ENCODE measurements at regions not wholly inside any gene's neighbourhood (a gene's known extent, or its start where the extent isn't known, plus 50 kb on each side); places are given as distances from the start of the nearest gene placed in this dataset.

DNA sequence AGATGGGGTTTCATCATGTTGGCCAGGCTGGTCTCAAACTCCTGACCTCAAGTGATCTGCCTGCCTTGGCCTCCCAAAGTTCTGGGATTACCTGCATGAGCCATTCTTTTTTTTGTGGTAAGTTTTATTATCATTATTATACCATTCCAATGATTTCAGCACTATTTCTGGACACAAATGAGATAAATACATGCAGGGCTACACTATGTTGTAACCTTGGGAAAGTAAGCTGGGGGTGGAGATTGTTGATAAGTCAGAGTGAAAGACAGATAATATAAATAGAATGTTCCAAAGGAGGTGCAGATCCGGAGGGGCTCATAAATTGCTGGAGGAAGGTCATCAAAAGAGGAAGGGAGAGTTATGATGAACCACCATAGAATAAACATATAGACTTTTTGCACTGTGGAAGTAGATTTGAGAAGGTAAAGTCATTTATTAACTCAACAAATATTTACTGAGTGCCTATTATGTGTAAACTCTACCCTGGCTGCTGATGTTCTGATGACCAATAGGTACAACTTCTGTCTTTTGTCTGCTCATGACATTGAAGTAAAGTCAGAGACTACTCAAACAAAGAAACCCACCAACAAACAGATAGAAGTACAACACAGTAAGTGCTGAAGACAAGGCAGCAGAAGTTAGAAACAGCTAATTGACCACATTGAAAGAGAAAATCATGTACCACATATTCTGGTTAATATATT lies 478.9 kb upstream of the GOLIM4 start:
- no peak overlapping the region for H4K5ac ChIP-seq (ENCODE audit: low read depth, low read length)
- ATAC-seq (ENCODE audit: low read depth) (no peak), DNase-seq (no peak)
- no peak overlapping the region for H3K14ac ChIP-seq (replicated peaks; ENCODE audit: low read depth, low read length)
- H3K4me3 ChIP-seq (ENCODE audit: insufficient read depth, low read depth, low read length), result no peak overlapping the region
- H3K23ac ChIP-seq (ENCODE audit: low read depth, low read length), result no peak overlapping the region
- intact Hi-C loops (cut with micrococcal nuclease) (no loop called here), in situ Hi-C loops (cut with MboI; ENCODE audit: low sequenced_read_pairs) (no loop called here), dilution Hi-C loops (cut with HindIII; ENCODE audit: low sequenced_read_pairs, unreplicated experiment) (no loop called here)
- H3K4ac ChIP-seq (ENCODE audit: low read depth, low read length), result no peak overlapping the region
- H2AFZ ChIP-seq (replicated peaks; ENCODE audit: low read length, poor library complexity), result no peak overlapping the region
- H3K79me1 ChIP-seq (ENCODE audit: low read depth in 1 of 2, low read length in 2 of 2), result no peaks in the 10 kb centered on the region
- no peak overlapping the region for H3K56ac ChIP-seq (ENCODE audit: extremely low read depth, insufficient read depth, low read length)
- no peaks in the 10 kb centered on the region for H3K27me3 ChIP-seq (ENCODE audit: control insufficient read depth, insufficient read depth, low read length)
- no peaks in the 10 kb centered on the region for H3K4me1 ChIP-seq (ENCODE audit: control insufficient read depth, insufficient read depth, low read length)
- no peak overlapping the region for H2BK20ac ChIP-seq (ENCODE audit: low read depth, low read length)
- no peak overlapping the region for H2AK9ac ChIP-seq (replicated peaks; ENCODE audit: low read depth, low read length, poor library complexity)
- no TSS peak for BruUV-seq (replicated peaks)
- CTCF ChIA-PET, result no interaction called here
- no peak overlapping the region for H3K18ac ChIP-seq (ENCODE audit: low read depth, low read length)
- H4K8ac ChIP-seq (ENCODE audit: low read depth in 2 of 2, low read length in 2 of 2), result no peak overlapping the region
- H2BK15ac ChIP-seq (ENCODE audit: low read depth, low read length), result no peak overlapping the region
- H4K91ac ChIP-seq (ENCODE audit: insufficient read depth, low read depth, low read length), result no peak overlapping the region
- no peak overlapping the region for H3K27ac ChIP-seq (ENCODE audit: insufficient read depth, low read length)
- H2BK5ac ChIP-seq (ENCODE audit: low read depth, low read length, poor library complexity, severe bottlenecking), result no peak overlapping the region
- no peaks in the 10 kb centered on the region for H3K9me3 ChIP-seq (ENCODE audit: control insufficient read depth, insufficient read depth, low read length)
- no peak overlapping the region for H2BK120ac ChIP-seq (ENCODE audit: low read depth, low read length)
- H3K4me2 ChIP-seq (ENCODE audit: low read depth, low read length), result no peak overlapping the region
- H3K36me3 ChIP-seq (ENCODE audit: control insufficient read depth, insufficient read depth, low read length), result no peaks in the 10 kb centered on the region
- TF ChIP-seq RCOR1 (IDR thresholded peaks at IDR 0.05; ENCODE audit: insufficient replicate concordance, low read length), result no peak
- no peak for TF ChIP-seq CHD1 (IDR thresholded peaks at IDR 0.05; ENCODE audit: low read depth, low read length)
- TF ChIP-seq RFX5 (IDR thresholded peaks at IDR 0.05; ENCODE audit: low read depth, low read length), result no peak
- no peak for TF ChIP-seq MAFK (IDR thresholded peaks at IDR 0.05; ENCODE audit: low read depth, low read length)
- TF ChIP-seq, protein P1, sequence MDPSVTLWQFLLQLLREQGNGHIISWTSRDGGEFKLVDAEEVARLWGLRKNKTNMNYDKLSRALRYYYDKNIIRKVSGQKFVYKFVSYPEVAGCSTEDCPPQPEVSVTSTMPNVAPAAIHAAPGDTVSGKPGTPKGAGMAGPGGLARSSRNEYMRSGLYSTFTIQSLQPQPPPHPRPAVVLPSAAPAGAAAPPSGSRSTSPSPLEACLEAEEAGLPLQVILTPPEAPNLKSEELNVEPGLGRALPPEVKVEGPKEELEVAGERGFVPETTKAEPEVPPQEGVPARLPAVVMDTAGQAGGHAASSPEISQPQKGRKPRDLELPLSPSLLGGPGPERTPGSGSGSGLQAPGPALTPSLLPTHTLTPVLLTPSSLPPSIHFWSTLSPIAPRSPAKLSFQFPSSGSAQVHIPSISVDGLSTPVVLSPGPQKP (IDR thresholded peaks at IDR 0.05; ENCODE audit: borderline replicate concordance, low read depth, low read length), result no peak
- TF ChIP-seq POLR2A (IDR thresholded peaks at IDR 0.05; ENCODE audit: low read depth, low read length), result no peak
- no peak for TF ChIP-seq BHLHE40 (IDR thresholded peaks at IDR 0.05; ENCODE audit: low read depth, low read length)
- TF ChIP-seq NFE2L2 (IDR thresholded peaks at IDR 0.05; ENCODE audit: low read depth, low read length), result no peak
- TF ChIP-seq, protein P2, sequence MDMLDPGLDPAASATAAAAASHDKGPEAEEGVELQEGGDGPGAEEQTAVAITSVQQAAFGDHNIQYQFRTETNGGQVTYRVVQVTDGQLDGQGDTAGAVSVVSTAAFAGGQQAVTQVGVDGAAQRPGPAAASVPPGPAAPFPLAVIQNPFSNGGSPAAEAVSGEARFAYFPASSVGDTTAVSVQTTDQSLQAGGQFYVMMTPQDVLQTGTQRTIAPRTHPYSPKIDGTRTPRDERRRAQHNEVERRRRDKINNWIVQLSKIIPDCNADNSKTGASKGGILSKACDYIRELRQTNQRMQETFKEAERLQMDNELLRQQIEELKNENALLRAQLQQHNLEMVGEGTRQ (IDR thresholded peaks at IDR 0.05; ENCODE audit: low read depth, low read length), result no peak
- no peak for TF ChIP-seq MAZ (IDR thresholded peaks at IDR 0.05; ENCODE audit: borderline replicate concordance, low read depth, low read length)
- no peak for TF ChIP-seq SMC3 (IDR thresholded peaks at IDR 0.05; ENCODE audit: low read depth, low read length)
- no peak for TF ChIP-seq FOS (IDR thresholded peaks at IDR 0.05; ENCODE audit: low read depth, low read length)
- TF ChIP-seq, protein P3, sequence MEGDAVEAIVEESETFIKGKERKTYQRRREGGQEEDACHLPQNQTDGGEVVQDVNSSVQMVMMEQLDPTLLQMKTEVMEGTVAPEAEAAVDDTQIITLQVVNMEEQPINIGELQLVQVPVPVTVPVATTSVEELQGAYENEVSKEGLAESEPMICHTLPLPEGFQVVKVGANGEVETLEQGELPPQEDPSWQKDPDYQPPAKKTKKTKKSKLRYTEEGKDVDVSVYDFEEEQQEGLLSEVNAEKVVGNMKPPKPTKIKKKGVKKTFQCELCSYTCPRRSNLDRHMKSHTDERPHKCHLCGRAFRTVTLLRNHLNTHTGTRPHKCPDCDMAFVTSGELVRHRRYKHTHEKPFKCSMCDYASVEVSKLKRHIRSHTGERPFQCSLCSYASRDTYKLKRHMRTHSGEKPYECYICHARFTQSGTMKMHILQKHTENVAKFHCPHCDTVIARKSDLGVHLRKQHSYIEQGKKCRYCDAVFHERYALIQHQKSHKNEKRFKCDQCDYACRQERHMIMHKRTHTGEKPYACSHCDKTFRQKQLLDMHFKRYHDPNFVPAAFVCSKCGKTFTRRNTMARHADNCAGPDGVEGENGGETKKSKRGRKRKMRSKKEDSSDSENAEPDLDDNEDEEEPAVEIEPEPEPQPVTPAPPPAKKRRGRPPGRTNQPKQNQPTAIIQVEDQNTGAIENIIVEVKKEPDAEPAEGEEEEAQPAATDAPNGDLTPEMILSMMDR (conservative IDR thresholded peaks at IDR 0.05; ENCODE audit: low read depth, low read length), result no peak
- no peak for TF ChIP-seq MXI1 (IDR thresholded peaks at IDR 0.05; ENCODE audit: borderline replicate concordance, low read depth, low read length)
- TF ChIP-seq CEBPB (IDR thresholded peaks at IDR 0.05; ENCODE audit: low read depth, low read length), result no peak
- no peak for TF ChIP-seq RAD21 (IDR thresholded peaks at IDR 0.05; ENCODE audit: low read length)
- WGBS, 2 experiments (ENCODE audit: extremely low coverage in 2 of 2, insufficient read length in 1 of 2), result no CpG with 5 or more reads among the region's 1 CpG
- POLR2A ChIA-PET (ENCODE audit: unreplicated experiment), result no interaction called here
- no peak overlapping the region for H2AK5ac ChIP-seq (ENCODE audit: low read depth, low read length)
- H4K20me1 ChIP-seq (ENCODE audit: insufficient read depth, low read length), result no peaks in the 10 kb centered on the region
- H3K9ac ChIP-seq (ENCODE audit: low read depth, low read length), result no peak overlapping the region
- H3K9me1 ChIP-seq (ENCODE audit: insufficient read depth, low read length), result no peaks in the 10 kb centered on the region
